ENCODE measurements at regions not wholly inside any gene's neighbourhood (a gene's known extent, or its start where the extent isn't known, plus 50 kb on each side); places are given as distances from the start of the nearest gene placed in this dataset.

DNA sequence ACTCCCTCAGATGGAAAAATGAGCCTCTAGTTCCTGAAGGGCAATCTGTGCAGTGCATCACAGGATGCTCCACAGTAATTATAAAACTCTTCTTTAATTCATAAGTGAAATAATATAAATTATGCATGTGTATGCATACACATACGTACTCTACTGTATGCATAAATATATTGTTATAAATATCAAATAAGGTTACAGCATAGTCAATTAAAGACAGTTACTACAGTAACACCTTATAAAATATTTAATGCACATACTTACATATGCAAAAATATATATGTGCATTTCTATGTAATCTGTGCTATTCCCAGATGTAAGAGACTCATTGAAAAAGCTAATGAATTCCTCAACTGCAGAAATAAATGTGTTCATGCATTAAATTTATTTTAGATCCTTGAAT is 1515.1 kb downstream of the CDH11 start:
- TF ChIP-seq, protein P1, sequence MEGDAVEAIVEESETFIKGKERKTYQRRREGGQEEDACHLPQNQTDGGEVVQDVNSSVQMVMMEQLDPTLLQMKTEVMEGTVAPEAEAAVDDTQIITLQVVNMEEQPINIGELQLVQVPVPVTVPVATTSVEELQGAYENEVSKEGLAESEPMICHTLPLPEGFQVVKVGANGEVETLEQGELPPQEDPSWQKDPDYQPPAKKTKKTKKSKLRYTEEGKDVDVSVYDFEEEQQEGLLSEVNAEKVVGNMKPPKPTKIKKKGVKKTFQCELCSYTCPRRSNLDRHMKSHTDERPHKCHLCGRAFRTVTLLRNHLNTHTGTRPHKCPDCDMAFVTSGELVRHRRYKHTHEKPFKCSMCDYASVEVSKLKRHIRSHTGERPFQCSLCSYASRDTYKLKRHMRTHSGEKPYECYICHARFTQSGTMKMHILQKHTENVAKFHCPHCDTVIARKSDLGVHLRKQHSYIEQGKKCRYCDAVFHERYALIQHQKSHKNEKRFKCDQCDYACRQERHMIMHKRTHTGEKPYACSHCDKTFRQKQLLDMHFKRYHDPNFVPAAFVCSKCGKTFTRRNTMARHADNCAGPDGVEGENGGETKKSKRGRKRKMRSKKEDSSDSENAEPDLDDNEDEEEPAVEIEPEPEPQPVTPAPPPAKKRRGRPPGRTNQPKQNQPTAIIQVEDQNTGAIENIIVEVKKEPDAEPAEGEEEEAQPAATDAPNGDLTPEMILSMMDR (IDR thresholded peaks at IDR 0.05): no peak
- no peak for TF ChIP-seq POLR2A (IDR thresholded peaks at IDR 0.05)
- DNase-seq: no peak
- no peaks in the 10 kb centered on the region for H3K36me3 ChIP-seq (ENCODE audit: low read depth, missing control alignments)
- H3K9me3 ChIP-seq: no peaks in the 10 kb centered on the region
- no peaks in the 10 kb centered on the region for H3K27me3 ChIP-seq
- intact Hi-C loops (cut with DNase I; ENCODE audit: low total_unique reads): no loop called here
- H3K4me3 ChIP-seq: no peak overlapping the region
- WGBS, 2 donors: 85 to 95% methylated on average over 1 of the region's 1 CpG
- H3K27ac ChIP-seq: no peak overlapping the region
- no peaks in the 10 kb centered on the region for H3K4me1 ChIP-seq

DNA sequence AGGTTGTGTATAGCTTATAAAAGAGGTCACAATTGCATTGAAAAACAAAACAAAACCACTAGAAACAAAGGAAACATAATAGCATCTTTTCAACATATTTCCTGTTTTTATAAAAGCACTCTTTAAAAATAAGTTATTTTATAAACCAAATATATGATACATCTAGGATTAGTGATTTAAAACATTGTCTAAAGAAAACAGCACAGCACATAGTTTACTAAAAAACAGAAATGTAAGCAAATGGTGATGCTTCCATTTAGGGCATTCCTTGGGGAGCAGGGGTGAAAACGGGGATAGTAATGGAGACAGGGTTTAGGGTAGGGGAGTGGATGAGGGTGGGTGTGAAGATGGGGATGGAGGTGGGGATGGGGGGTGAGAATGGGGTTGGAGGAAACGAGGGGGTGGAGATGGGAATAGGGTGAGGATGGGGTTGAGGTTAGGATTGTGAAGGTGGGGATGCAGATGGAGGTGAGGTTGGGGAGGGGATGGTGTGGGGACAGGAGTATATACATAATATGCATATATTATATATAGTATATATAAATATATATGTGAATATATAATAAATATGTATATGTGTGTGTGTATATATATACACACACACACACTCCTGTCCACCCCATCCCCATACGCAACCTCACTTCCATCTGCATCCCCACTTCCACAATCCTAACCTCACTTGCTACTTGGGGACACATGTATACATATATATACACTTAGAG is 1519.5 kb downstream of the CDH11 start:
- H3K4me1 ChIP-seq: no peaks in the 10 kb centered on the region
- H3K9me3 ChIP-seq: no peaks in the 10 kb centered on the region
- no peaks in the 10 kb centered on the region for H3K27me3 ChIP-seq
- DNase-seq: no peak
- WGBS, 2 donors: 29% methylated on average over 3 of the region's 3 CpGs
- no peak overlapping the region for H3K27ac ChIP-seq
- H3K36me3 ChIP-seq (ENCODE audit: low read depth, missing control alignments): no peaks in the 10 kb centered on the region
- TF ChIP-seq, protein P1 (IDR thresholded peaks at IDR 0.05): no peak
- no peak for TF ChIP-seq POLR2A (IDR thresholded peaks at IDR 0.05)
- intact Hi-C loops (cut with DNase I; ENCODE audit: low total_unique reads): no loop called here
- no peak overlapping the region for H3K4me3 ChIP-seq

DNA sequence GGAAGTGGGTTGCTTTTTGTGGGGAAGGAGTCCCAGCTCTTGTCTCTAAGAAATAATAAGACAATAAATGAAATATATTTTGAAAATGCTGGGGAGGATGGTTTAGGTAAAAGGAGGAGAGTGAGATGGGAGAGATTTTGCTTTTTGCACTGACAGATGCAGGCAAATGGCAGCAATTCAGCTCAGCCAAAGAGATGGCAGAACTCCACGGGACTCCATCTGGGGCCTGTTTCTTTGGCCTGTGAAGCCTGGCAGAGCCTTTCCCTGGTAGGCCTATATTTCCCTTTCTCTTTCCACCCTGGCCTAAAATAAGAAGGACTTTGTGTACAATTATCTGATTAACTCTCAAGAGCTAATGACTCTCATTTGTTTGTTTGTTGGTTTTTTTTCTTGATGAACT is 1525.1 kb downstream of the CDH11 start:
- WGBS, 2 donors: 36 to 42% methylated on average over 1 of the region's 1 CpG
- intact Hi-C loops (cut with DNase I; ENCODE audit: low total_unique reads): no loop called here
- no peak for DNase-seq
- Histone ChIP-seq H3K4me1 (no peaks in the 10 kb centered on the region), H3K4me3 (no peak overlapping the region), H3K27ac (no peak overlapping the region), H3K27me3 (no peaks in the 10 kb centered on the region), H3K36me3 (ENCODE audit: low read depth, missing control alignments) (no peaks in the 10 kb centered on the region), H3K9me3 (no peaks in the 10 kb centered on the region)
- TF ChIP-seq POLR2A (IDR thresholded peaks at IDR 0.05): no peak
- TF ChIP-seq, protein P1 (IDR thresholded peaks at IDR 0.05): no peak

GRCh38 chr16:63592852-63593251 is 1529.0 kb downstream of the CDH11 start:
- Histone ChIP-seq H3K36me3 (ENCODE audit: low read depth, missing control alignments) (no peaks in the 10 kb centered on the region), H3K4me3 (no peak overlapping the region), H3K27me3 (no peaks in the 10 kb centered on the region), H3K27ac (no peak overlapping the region), H3K9me3 (no peaks in the 10 kb centered on the region), H3K4me1 (no peaks in the 10 kb centered on the region)
- no peak for DNase-seq
- intact Hi-C loops (cut with DNase I; ENCODE audit: low total_unique reads): no loop called here
- TF ChIP-seq POLR2A (IDR thresholded peaks at IDR 0.05): no peak
- TF ChIP-seq, protein P1 (IDR thresholded peaks at IDR 0.05): no peak
- WGBS, 2 donors: 85 to 91% methylated on average over 3 of the region's 3 CpGs

GRCh38 chr16:63581570-63581969 is 1540.3 kb downstream of the CDH11 start:
- Histone ChIP-seq H3K4me1 (no peaks in the 10 kb centered on the region), H3K36me3 (ENCODE audit: low read depth, missing control alignments) (no peaks in the 10 kb centered on the region), H3K4me3 (no peak overlapping the region), H3K27me3 (no peaks in the 10 kb centered on the region), H3K27ac (no peak overlapping the region), H3K9me3 (no peaks in the 10 kb centered on the region)
- peak; percentile 42 for DNase-seq
- intact Hi-C loops (cut with DNase I; ENCODE audit: low total_unique reads): no loop called here
- WGBS, 2 donors: 50 to 66% methylated on average over 5 of the region's 5 CpGs
- TF ChIP-seq POLR2A (IDR thresholded peaks at IDR 0.05): no peak
- TF ChIP-seq, protein P1 (IDR thresholded peaks at IDR 0.05): no peak

Data from testis (tissue), 2 donors.